ENCODE measurements at regions not wholly inside any gene's neighbourhood (a gene's known extent, or its start where the extent isn't known, plus 50 kb on each side); places are given as distances from the start of the nearest gene placed in this dataset.

GRCh38 chr4:14387647-14388046 is 614.6 kb upstream of the CPEB2 start:
- no peak overlapping the region for H3K4me3 ChIP-seq
- H3K9me3 ChIP-seq: no peaks in the 10 kb centered on the region
- TF ChIP-seq EP300 (IDR thresholded peaks at IDR 0.05): no peak
- TF ChIP-seq CTCF (IDR thresholded peaks at IDR 0.05): no peak
- H3K27me3 ChIP-seq: no peaks in the 10 kb centered on the region
- no peak overlapping the region for H3K27ac ChIP-seq
- WGBS, 2 donors: 12 to 21% methylated on average over 2 of the region's 2 CpGs
- H3K4me1 ChIP-seq: no peaks in the 10 kb centered on the region
- no peak for DNase-seq (ENCODE audit: low spot score in 2 of 2)
- H3K36me3 ChIP-seq: no peaks in the 10 kb centered on the region

- H3K36me3 ChIP-seq: no peaks in the 10 kb centered on the region
- no peak for DNase-seq (ENCODE audit: low spot score in 2 of 2)
- WGBS, 2 donors: 82 to 89% methylated on average over 4 of the region's 4 CpGs
- H3K4me3 ChIP-seq: no peak overlapping the region
- no peaks in the 10 kb centered on the region for H3K9me3 ChIP-seq
- no peak overlapping the region for H3K27ac ChIP-seq
- H3K4me1 ChIP-seq: no peaks in the 10 kb centered on the region
- TF ChIP-seq POLR2A (IDR thresholded peaks at IDR 0.05): no peak
- no peak for TF ChIP-seq EP300 (IDR thresholded peaks at IDR 0.05)
- TF ChIP-seq CTCF (IDR thresholded peaks at IDR 0.05): no peak
- no peaks in the 10 kb centered on the region for H3K27me3 ChIP-seq
Observed at GRCh38 chr4:14392378-14392777, 609.9 kb upstream of the CPEB2 start.

- H3K9me3 ChIP-seq: no peaks in the 10 kb centered on the region
- no peak for TF ChIP-seq CTCF (IDR thresholded peaks at IDR 0.05)
- TF ChIP-seq EP300 (IDR thresholded peaks at IDR 0.05): no peak
- no peak for TF ChIP-seq POLR2A (IDR thresholded peaks at IDR 0.05)
- H3K4me3 ChIP-seq: no peak overlapping the region
- H3K36me3 ChIP-seq: no peaks in the 10 kb centered on the region
- H3K4me1 ChIP-seq: no peaks in the 10 kb centered on the region
- DNase-seq (ENCODE audit: low spot score in 2 of 2): no peak
- H3K27ac ChIP-seq: no peak overlapping the region
- WGBS, 2 donors: 77 to 88% methylated on average over 2 of the region's 2 CpGs
- H3K27me3 ChIP-seq: no peaks in the 10 kb centered on the region
Observed at GRCh38 chr4:14396183-14396582, 606.1 kb upstream of the CPEB2 start.

- H3K9me3 ChIP-seq: no peaks in the 10 kb centered on the region
- H3K4me3 ChIP-seq: no peak overlapping the region
- H3K27ac ChIP-seq: no peak overlapping the region
- H3K4me1 ChIP-seq: no peaks in the 10 kb centered on the region
- H3K27me3 ChIP-seq: no peaks in the 10 kb centered on the region
- DNase-seq (ENCODE audit: low spot score in 2 of 2): no peak
- H3K36me3 ChIP-seq: no peaks in the 10 kb centered on the region
- TF ChIP-seq POLR2A (IDR thresholded peaks at IDR 0.05): no peak
- no peak for TF ChIP-seq CTCF (IDR thresholded peaks at IDR 0.05)
- TF ChIP-seq EP300 (IDR thresholded peaks at IDR 0.05): no peak
Observed at GRCh38 chr4:14399848-14400247, 602.4 kb upstream of the CPEB2 start.

- no peaks in the 10 kb centered on the region for H3K27me3 ChIP-seq
- no peak for TF ChIP-seq CTCF (IDR thresholded peaks at IDR 0.05)
- no peak for TF ChIP-seq EP300 (IDR thresholded peaks at IDR 0.05)
- TF ChIP-seq POLR2A (IDR thresholded peaks at IDR 0.05): no peak
- H3K4me1 ChIP-seq: no peaks in the 10 kb centered on the region
- H3K27ac ChIP-seq: no peak overlapping the region
- no peak overlapping the region for H3K4me3 ChIP-seq
- H3K36me3 ChIP-seq: no peaks in the 10 kb centered on the region
- DNase-seq (ENCODE audit: low spot score in 2 of 2): no peak
- no peaks in the 10 kb centered on the region for H3K9me3 ChIP-seq
Observed at GRCh38 chr4:14400307-14400706, 602.0 kb upstream of the CPEB2 start.

All from tibial nerve (tissue), 4 donors.